Tibial artery (tissue), 4 donors: ENCODE measurements at regions not wholly inside any gene's neighbourhood (a gene's known extent, or its start where the extent isn't known, plus 50 kb on each side); places are given as distances from the start of the nearest gene placed in this dataset.

Experiments
- DNase-seq, 2 donors: peaks; one replicate each; pipeline ENCODE4 v3.0.0-alpha.2; 2019
- H3K27ac ChIP-seq, 2 donors: fragments of 200-600 bp; sonication (generic) in 1 of 2; 1 replicate in 1 of 2; 2 replicates in 1 of 2; pipeline ENCODE4 v1.5.1; 2018 to 2019; ENCODE audit warnings: mild to moderate bottlenecking in 1 of 2
- H3K27me3 ChIP-seq, 2 donors: fragments of 200-600 bp; sonication (generic) in 1 of 2; one replicate each; pipeline versions ENCODE4 v1.5.1 to v1.6.0; 2016 to 2019
- H3K36me3 ChIP-seq, 3 donors: fragments of 200-600 bp; sonication (generic) in 2 of 3; one replicate each; pipeline ENCODE4 v1.5.1; 2016 to 2019; ENCODE audit warnings: mild to moderate bottlenecking in 2 of 3
- H3K4me1 ChIP-seq, 4 donors: fragments of 200-600 bp; sonication (generic) in 2 of 4; 1 replicate in 3 of 4; 2 replicates in 1 of 4; pipeline ENCODE4 v1.5.1; 2016 to 2019
- H3K4me3 ChIP-seq, 2 donors: fragments of 200-600 bp; sonication (generic) in 1 of 2; 1 replicate in 1 of 2; 2 replicates in 1 of 2; pipeline ENCODE4 v1.5.1; 2018 to 2019; ENCODE audit warnings: mild to moderate bottlenecking in 2 of 2
- H3K9me3 ChIP-seq, 3 donors: fragments of 200-600 bp; sonication (generic) in 1 of 3; one replicate each; pipeline ENCODE4 v1.5.1; 2016 to 2019
- intact Hi-C: fragments of 100-400 bp; cut with DNase I; formaldehyde crosslinking; loops from one replicate; pipeline ENCODE4 v1.15.0; 2023; ENCODE audit warnings: low total_unique reads
- TF ChIP-seq, protein P1 (sequence below), 2 experiments: fragments of 200-600 bp in 1 of 2; fragments of 450-650 bp in 1 of 2; IDR thresholded peaks; one replicate each; pipeline ENCODE4 v1.5.1; 2017 to 2019; ENCODE audit warnings: antibody characterized with exemption in 2 of 2, mild to moderate bottlenecking in 1 of 2, moderate library complexity in 1 of 2

DNA sequence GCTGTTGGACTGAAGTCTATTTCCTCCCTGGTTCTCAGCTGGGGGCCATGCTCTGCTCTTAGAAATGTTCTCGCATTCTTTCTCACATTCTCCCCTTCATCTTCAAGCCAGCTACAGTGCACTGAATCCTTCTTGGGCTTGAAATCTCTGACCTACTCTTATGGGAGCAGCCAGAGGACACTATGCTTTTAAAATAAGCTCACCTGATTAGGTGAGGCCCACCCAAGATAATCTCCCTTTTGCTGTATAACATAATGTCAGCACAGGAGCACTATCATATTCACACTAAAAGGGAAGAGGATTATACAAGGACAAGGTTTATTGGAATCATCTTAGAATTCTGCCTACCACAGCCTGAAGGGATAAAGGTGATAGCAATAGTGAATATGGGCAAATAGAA, 146.3 kb downstream of the ZNF674 start:
- Histone ChIP-seq H3K27ac (no peak overlapping the region), H3K36me3 (no peaks in the 10 kb centered on the region), H3K27me3 (no peaks in the 10 kb centered on the region), H3K4me3 (no peak overlapping the region), H3K9me3 (no peaks in the 10 kb centered on the region), H3K4me1 (no peaks in the 10 kb centered on the region)
- TF ChIP-seq, protein P1, sequence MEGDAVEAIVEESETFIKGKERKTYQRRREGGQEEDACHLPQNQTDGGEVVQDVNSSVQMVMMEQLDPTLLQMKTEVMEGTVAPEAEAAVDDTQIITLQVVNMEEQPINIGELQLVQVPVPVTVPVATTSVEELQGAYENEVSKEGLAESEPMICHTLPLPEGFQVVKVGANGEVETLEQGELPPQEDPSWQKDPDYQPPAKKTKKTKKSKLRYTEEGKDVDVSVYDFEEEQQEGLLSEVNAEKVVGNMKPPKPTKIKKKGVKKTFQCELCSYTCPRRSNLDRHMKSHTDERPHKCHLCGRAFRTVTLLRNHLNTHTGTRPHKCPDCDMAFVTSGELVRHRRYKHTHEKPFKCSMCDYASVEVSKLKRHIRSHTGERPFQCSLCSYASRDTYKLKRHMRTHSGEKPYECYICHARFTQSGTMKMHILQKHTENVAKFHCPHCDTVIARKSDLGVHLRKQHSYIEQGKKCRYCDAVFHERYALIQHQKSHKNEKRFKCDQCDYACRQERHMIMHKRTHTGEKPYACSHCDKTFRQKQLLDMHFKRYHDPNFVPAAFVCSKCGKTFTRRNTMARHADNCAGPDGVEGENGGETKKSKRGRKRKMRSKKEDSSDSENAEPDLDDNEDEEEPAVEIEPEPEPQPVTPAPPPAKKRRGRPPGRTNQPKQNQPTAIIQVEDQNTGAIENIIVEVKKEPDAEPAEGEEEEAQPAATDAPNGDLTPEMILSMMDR (IDR thresholded peaks at IDR 0.05), result no peak
- no peak for DNase-seq
- intact Hi-C loops, result no loop called here

DNA sequence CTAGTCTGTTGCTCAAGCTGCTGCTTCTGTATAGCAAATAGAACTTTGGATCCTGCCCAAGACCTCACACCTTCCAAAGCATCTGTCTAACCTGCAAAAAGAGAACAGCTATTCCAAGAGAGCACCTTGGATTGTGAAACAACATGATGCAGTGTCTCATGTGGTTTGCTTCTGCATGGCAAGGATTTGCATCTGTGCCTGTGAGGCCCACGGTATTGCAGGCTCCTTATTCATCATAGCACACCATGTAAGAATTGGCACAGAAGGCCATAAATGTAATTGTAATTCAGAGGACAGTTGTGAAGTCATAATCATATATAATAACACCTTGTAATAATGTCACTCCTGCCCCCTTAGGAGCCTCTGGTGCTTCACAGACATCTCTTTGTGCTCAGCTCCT, 147.1 kb downstream of the ZNF674 start:
- no peak overlapping the region for H3K27ac ChIP-seq
- no peak for DNase-seq
- H3K4me1 ChIP-seq, result no peaks in the 10 kb centered on the region
- intact Hi-C loops, result no loop called here
- no peaks in the 10 kb centered on the region for H3K36me3 ChIP-seq
- H3K27me3 ChIP-seq, result no peaks in the 10 kb centered on the region
- no peak overlapping the region for H3K4me3 ChIP-seq
- no peaks in the 10 kb centered on the region for H3K9me3 ChIP-seq
- TF ChIP-seq, protein P1 (IDR thresholded peaks at IDR 0.05), result no peak

DNA sequence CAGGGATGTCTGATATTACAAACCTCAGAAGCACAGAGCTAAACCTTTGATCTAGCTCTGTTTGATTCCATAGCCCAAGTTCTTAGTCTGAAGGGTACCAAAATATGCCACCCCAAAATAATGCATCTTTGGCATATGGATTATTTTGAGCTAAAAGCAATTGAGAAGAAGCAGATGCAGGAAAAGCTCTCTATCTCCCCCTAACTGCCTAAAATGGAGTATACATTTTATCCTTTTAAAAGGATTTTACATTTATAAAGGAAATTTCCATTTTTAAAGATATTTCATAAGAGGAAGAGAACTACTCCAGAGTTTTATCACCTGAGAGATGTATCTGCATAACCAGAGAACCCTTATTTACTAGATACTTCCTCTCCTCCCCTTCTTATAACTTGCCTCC, 158.7 kb downstream of the ZNF674 start:
- H3K4me3 ChIP-seq, result no peak overlapping the region
- DNase-seq, result no peak
- no peaks in the 10 kb centered on the region for H3K36me3 ChIP-seq
- TF ChIP-seq, protein P1 (IDR thresholded peaks at IDR 0.05), result no peak
- no peaks in the 10 kb centered on the region for H3K4me1 ChIP-seq
- no peaks in the 10 kb centered on the region for H3K27me3 ChIP-seq
- intact Hi-C loops, result no loop called here
- peaks cover 0 to 6% (median 0%) of the 10 kb centered on the region in 3 donors for H3K9me3 ChIP-seq
- H3K27ac ChIP-seq, result no peak overlapping the region

DNA sequence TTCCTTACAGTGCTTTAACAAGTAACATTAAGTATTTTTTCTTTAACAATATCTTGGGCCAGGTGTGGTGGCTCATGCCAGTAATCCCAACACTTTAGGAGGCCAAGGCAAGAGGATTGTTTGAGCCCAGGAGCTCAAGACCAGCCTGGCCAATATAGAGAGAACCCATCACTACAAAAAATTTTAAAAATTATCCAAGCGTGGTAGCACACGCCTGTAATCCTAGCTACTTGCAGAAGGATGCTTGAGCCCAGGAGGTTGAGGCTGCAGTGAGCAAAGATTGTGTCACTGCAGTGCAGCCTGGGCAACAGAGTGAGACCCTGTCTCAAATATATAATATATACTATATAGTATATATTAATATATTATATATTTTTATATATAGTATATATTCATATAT, 162.2 kb downstream of the ZNF674 start:
- H3K27ac ChIP-seq, result no peak overlapping the region
- no peaks in the 10 kb centered on the region for H3K4me1 ChIP-seq
- no peaks in the 10 kb centered on the region for H3K36me3 ChIP-seq
- TF ChIP-seq, protein P1 (IDR thresholded peaks at IDR 0.05), result no peak
- intact Hi-C loops, result no loop called here
- no peaks in the 10 kb centered on the region for H3K9me3 ChIP-seq
- no peak overlapping the region for H3K4me3 ChIP-seq
- no peaks in the 10 kb centered on the region for H3K27me3 ChIP-seq
- no peak for DNase-seq

DNA sequence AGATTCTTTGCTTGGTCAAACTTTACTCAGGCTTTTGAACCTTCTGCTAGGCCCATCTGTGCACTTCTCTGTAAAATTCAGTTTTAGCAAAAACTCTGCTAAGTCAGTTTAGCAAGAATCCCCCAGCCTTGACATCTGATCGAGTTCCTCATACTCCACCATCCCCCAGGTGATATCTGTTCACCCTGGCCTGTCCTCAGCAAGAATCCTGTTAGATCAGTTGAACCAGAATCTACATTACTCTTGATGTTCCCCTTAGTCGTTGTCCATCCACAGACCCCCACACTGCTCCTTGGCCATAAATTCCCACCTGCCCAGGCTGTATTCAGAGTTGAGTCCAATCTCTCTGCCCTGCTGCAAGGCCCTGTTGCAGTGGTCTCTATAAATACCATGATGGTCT, 162.6 kb downstream of the ZNF674 start:
- no peak for DNase-seq
- no peaks in the 10 kb centered on the region for H3K27me3 ChIP-seq
- H3K36me3 ChIP-seq, result no peaks in the 10 kb centered on the region
- no peak overlapping the region for H3K27ac ChIP-seq
- no peaks in the 10 kb centered on the region for H3K4me1 ChIP-seq
- intact Hi-C loops, result no loop called here
- TF ChIP-seq, protein P1 (IDR thresholded peaks at IDR 0.05), result no peak
- H3K9me3 ChIP-seq, result no peaks in the 10 kb centered on the region
- no peak overlapping the region for H3K4me3 ChIP-seq

DNA sequence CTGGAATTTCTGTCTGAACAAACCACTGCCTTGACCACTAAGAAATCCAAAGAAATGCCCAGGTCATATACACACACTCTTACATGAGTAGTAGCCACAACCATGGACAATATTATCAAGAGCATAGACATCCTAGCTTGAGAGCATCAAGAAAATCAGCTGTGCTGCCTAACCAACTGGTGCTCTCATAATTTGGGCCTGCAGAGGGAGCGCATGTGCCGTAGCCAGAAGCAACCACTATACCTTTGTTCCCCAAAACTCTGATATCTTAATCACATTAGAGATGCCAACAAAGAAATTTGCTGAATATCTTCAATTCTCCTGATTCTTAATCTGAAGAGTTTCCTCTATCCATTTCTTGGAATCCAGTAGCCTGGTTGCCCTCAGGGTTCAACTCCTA, 163.6 kb downstream of the ZNF674 start:
- no peak overlapping the region for H3K4me3 ChIP-seq
- H3K9me3 ChIP-seq, result no peaks in the 10 kb centered on the region
- H3K27ac ChIP-seq, result no peak overlapping the region
- intact Hi-C loops, result no loop called here
- H3K27me3 ChIP-seq, result no peaks in the 10 kb centered on the region
- H3K4me1 ChIP-seq, result no peaks in the 10 kb centered on the region
- H3K36me3 ChIP-seq, result no peaks in the 10 kb centered on the region
- TF ChIP-seq, protein P1 (IDR thresholded peaks at IDR 0.05), result no peak
- no peak for DNase-seq
